ENCODE measurements at regions not wholly inside any gene's neighbourhood (a gene's known extent, or its start where the extent isn't known, plus 50 kb on each side); places are given as distances from the start of the nearest gene placed in this dataset.

DNA sequence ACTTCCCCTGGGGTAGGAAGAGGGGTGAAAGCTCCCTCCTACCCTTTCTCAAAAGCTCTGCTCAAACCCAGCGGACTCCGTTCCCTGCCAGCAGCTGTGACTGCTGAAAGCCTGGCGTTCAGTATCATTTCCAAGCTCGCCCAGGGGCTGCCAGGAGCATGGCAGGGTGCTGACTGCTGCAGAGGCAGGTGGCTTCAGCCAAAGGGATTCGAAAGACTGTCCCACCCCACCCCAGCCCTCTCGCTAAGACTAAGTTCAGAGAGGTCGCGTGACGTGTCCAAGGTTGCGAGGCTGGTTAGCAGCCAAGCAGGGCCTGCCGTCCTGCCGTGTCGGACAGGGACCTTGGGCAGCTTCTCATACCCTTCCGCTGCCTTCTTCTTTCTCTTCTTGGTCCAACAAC, 72.3 kb upstream of the RAB12 start:
- DNase-seq (ENCODE audit: low spot score), result no peak

DNA sequence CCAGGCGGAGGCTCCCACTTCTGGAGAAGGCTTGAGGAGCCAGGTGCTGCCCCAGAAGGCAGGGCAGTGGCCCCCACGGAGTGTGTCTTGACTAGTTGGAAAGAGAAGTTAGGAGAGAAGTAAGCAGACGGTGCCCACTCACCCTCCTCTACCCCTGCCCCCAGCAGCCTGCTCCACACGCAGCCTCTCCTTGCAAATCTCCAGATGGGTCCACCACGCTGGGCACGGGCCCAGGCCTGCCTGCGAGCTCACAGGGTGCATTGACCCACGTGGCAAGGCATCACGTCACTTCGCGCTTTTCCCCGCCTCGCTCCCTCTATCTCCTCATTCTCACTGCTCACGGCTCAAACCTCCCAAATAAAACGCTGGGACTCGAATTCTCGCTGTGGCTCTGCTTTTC, 71.8 kb upstream of the RAB12 start:
- DNase-seq (ENCODE audit: low spot score), result no peak

DNA sequence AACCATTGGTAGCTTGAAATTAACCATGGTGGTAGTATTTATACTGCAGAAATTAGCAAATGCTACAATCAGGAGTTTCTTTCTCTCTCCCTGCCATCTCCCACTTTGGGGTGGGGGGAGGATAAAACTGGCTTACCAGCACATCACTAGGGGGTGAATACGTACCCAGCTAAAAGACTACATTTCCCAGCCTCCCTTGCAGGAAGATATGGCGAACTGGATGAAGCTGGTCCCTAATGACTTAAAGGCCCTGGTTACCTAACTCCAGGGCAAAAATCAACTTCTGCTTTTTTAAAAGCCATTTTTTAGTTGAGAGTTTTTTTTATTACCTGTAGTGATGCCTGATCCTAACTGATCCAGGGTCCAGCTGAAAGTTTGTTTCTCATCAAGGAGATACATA, 70.3 kb upstream of the RAB12 start:
- no peak for DNase-seq (ENCODE audit: low spot score)

DNA sequence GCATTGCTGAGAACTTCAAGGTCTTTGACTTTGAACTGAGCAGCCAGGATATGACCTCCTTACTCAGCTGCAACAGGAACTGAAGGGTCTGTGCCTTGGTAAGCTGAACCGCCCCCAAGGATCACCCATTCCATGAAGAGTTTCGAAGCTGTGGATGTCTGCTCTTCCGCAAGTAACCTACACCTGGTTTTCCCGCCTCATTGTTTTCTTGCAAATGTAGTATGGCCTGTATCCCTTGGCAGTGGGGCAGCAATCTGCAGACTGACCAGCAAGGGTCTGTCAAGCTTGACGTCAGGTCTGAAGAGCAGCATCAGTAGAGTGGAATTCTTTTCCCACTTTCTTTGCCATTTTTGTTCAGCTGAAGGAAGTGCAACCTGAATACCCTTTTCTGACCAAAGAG, 62.6 kb upstream of the RAB12 start:
- DNase-seq (ENCODE audit: low spot score), result no peak

DNA sequence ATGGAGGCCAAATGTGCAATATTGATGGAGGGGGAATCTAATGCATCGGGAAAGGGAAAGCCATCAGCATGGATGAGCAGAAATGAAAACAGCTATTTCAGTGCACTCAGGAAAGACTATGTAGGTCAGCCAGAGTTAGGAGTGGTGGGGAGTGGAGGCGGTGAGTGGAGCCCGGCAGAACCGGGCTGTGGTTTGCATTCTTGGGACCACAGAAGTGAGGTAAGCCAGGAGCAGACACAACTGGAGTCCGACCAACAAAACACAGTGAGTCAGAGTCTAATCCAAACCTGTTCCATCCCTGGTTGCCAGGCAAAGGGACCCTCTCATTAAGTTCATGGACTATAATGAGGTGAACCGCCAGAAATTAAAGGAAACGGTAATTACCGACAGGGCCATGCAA, 61.1 kb upstream of the RAB12 start:
- DNase-seq (ENCODE audit: low spot score), result no peak

DNA sequence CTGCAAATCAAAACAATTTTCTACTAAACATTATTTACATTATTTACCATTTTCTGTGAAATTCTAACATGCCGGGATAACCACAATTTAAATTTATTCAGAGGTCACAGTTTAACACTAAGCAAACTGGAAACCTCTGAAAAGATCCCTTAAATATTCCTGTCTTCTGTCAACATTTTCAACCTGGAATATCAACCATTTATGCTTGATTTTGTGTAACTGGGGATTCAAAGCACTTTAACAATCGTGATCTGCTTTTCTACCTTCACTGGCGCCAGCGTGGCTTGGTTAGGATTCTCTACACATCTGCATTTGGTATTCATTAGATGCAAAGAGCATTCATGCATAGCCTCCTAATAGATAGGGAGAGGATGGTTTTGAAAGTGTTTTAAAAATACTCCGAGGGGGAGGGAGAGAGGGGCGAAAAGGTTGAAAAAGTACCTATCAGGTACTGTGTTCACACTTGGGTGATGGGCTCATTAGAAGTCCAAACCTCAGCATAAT, 59.9 kb upstream of the RAB12 start:
- no peak for DNase-seq (ENCODE audit: low spot score)

DNA sequence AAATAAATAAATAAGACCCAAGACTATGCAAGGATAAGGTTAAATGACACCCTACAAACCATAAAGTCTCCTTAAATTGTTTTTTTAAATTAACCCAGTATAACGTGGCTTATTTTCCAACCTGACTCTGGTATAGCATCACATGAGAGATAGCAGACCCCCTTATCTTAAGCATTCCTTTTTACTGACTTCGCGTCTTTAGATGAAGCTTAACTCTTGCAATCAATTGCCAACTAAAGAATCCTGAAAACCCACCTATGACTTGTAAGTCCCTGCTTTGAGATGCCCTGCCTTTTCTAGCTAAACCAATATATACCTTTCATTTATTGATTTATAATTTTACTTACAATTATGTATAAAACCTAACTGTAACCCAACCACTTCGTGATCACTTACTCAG, 57.1 kb upstream of the RAB12 start:
- DNase-seq (ENCODE audit: low spot score), result no peak

DNA sequence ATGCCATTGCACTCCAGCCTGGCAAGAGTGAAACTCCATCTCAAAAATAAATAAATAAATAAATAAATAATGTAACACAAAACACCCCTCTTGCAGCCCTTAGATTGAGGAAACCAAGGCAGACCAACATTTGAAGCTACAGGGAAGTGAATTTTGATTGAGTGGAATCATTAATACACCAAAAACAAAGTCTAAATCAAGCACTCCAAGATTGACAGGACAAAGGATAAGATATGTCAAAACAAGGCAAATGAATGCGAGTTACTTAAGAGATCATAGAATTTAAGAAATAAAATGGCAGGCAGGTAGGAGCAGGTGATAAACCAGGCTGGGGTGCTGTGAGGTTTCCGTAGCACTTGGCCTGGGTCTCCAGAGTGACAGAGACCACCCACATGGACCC, 54.9 kb upstream of the RAB12 start:
- DNase-seq (ENCODE audit: low spot score), result no peak

DNA sequence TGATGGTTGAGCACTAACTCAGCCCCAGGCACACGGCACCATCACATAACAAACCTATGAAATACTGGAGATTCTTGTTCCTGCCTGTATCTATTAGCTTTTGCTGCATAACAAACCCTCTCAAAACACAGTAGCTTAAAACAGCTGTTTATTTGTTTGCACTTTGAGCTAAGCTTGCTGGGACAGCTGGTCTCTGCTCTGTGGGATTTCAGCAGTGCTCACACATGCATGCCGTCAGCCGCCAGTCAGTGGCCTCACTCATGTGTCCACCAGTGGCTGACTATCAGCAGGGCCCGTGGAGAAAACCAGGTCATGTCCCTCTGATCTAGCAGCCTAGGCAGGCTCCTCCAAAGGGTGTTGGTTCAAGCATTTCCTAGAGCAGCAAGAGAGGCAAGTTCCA, 52.8 kb upstream of the RAB12 start:
- no peak for DNase-seq (ENCODE audit: low spot score)
